Motor neuron (in vitro differentiated cells): ENCODE measurements at regions not wholly inside any gene's neighbourhood (a gene's known extent, or its start where the extent isn't known, plus 50 kb on each side); places are given as distances from the start of the nearest gene placed in this dataset.

Source experiments
- ATAC-seq, 8 experiments: fragments of 200-7000 bp; cut with Tn5 transposase; replicated peaks in 6 of 8; 2 replicates each; pipeline ENCODE4 v1.8.0; 2021; ENCODE audit warnings: mild to moderate bottlenecking in 8 of 8, moderate library complexity in 8 of 8
- H3K27ac ChIP-seq, 2 donors: fragments of 250-450 bp; sonication (Bioruptor Pico); 2 replicates each; pipeline ENCODE4 v1.9.0; 2021; ENCODE audit warnings: antibody characterized with exemption in 2 of 2, mild to moderate bottlenecking in 2 of 2, moderate library complexity in 1 of 2
- H3K4me1 ChIP-seq, 2 donors: fragments of 250-450 bp; sonication (Bioruptor Pico); replicated peaks in 1 of 2; 2 replicates each; pipeline ENCODE4 v1.6.1; 2021; ENCODE audit warnings: antibody characterized with exemption in 2 of 2, mild to moderate bottlenecking in 2 of 2, moderate library complexity in 1 of 2
- H3K4me3 ChIP-seq, 5 donors: fragments of 250-450 bp; sonication (Bioruptor Pico); 2 replicates each; pipeline ENCODE4 v1.9.0; 2021; ENCODE audit warnings: antibody characterized with exemption in 5 of 5, mild to moderate bottlenecking in 5 of 5, moderate library complexity in 4 of 5
- whole genome bisulfite sequencing, 10 experiments: fragments of 450-650 bp; shearing (Covaris generic); methylation state at CpG; one replicate each; pipeline ENCODE4 v1.0.0; 2022; 5-methylcytosine and 5-hydroxymethylcytosine counted together
- in situ Hi-C, 9 experiments: fragments of 400-800 bp; cut with MboI; loops; one replicate each; pipeline ENCODE4 v1.15.0; 2021; ENCODE audit warnings: low sequenced_read_pairs in 9 of 9, low pct_unique_long_range_greater_than_20kb in 2 of 9; ENCODE audit not compliant: unreplicated experiment in 9 of 9

- peaks cover 0 to 4% of the 10 kb centered on the region in 2 donors for H3K4me1 ChIP-seq
- H3K4me3 ChIP-seq, result no peak overlapping the region
- no peak overlapping the region for H3K27ac ChIP-seq
- ATAC-seq, result no peak
- in situ Hi-C loops, result no loop called here
Observed at GRCh38 chr4:138410266-138410665, 168.1 kb upstream of the SLC7A11 start.

- no peak for ATAC-seq
- Histone ChIP-seq H3K4me1 (peaks cover 0 to 4% of the 10 kb centered on the region in 2 donors), H3K4me3 (no peak overlapping the region), H3K27ac (no peak overlapping the region)
- WGBS, 10 experiments, result 33 to 100% (median 84%) methylated on average over 1 to 3 of the region's 3 CpGs; no CpG with 5 or more reads in 2 of the 10 experiments
- in situ Hi-C loops, result no loop called here
Observed at GRCh38 chr4:138409670-138410069, 167.5 kb upstream of the SLC7A11 start.

- Histone ChIP-seq H3K4me3 (no peak overlapping the region), H3K27ac (no peak overlapping the region), H3K4me1 (peaks cover 0 to 4% of the 10 kb centered on the region in 2 donors)
- WGBS, 10 experiments, result 28 to 100% (median 74%) methylated on average over 1 to 2 of the region's 2 CpGs
- ATAC-seq, result no peak
- in situ Hi-C loops, result no loop called here
Observed at GRCh38 chr4:138408758-138409157, 166.6 kb upstream of the SLC7A11 start.

- in situ Hi-C loops, result no loop called here
- Histone ChIP-seq H3K4me1 (peaks cover 0 to 4% of the 10 kb centered on the region in 2 donors), H3K4me3 (no peak overlapping the region), H3K27ac (no peak overlapping the region)
- ATAC-seq, result no peak
- 0 to 100% (median 80%) methylated on average over 1 to 3 of the region's 3 CpGs; no CpG with 5 or more reads in 2 of the 10 experiments for WGBS, 10 experiments
Observed at GRCh38 chr4:138407329-138407728, 165.2 kb upstream of the SLC7A11 start.

- Histone ChIP-seq H3K27ac (no peak overlapping the region), H3K4me3 (no peak overlapping the region), H3K4me1 (peaks cover 0 to 4% of the 10 kb centered on the region in 2 donors)
- 0 to 29% (median 16%) methylated on average over 1 of the region's 1 CpG; no CpG with 5 or more reads in 4 of the 10 experiments for WGBS, 10 experiments
- in situ Hi-C loops, result no loop called here
- no peak for ATAC-seq
Observed at GRCh38 chr4:138406876-138407275, 164.7 kb upstream of the SLC7A11 start.

GRCh38 chr4:138405934-138406567 is 163.9 kb upstream of the SLC7A11 start:
- Histone ChIP-seq H3K4me3 (no peak overlapping the region), H3K4me1 (peaks cover 0 to 4% of the 10 kb centered on the region in 2 donors), H3K27ac (no peak overlapping the region)
- ATAC-seq, result no peak
- in situ Hi-C loops, result no loop called here
- 0 to 100% (median 63%) methylated on average over 1 of the region's 1 CpG; no CpG with 5 or more reads in 1 of the 10 experiments for WGBS, 10 experiments

GRCh38 chr4:138405466-138405891 is 163.3 kb upstream of the SLC7A11 start:
- no peak for ATAC-seq
- Histone ChIP-seq H3K4me1 (peaks cover 4% of the 10 kb centered on the region in 2 donors), H3K27ac (no peak overlapping the region), H3K4me3 (no peak overlapping the region)
- in situ Hi-C loops, result no loop called here

GRCh38 chr4:138404801-138405200 is 162.7 kb upstream of the SLC7A11 start:
- 80 to 100% (median 94%) methylated on average over 1 of the region's 1 CpG; no CpG with 5 or more reads in 2 of the 10 experiments for WGBS, 10 experiments

GRCh38 chr4:138404251-138404650 is 162.1 kb upstream of the SLC7A11 start:
- H3K4me1 ChIP-seq, result peaks cover 4% of the 10 kb centered on the region in 2 donors
- no peak for ATAC-seq
- no peak overlapping the region for H3K27ac ChIP-seq
- no peak overlapping the region for H3K4me3 ChIP-seq
- in situ Hi-C loops, result no loop called here

More at GRCh38 chr4:138404801-138405200, 162.7 kb upstream of the SLC7A11 start:
- Histone ChIP-seq H3K27ac (no peak overlapping the region), H3K4me1 (peaks cover 4% of the 10 kb centered on the region in 2 donors), H3K4me3 (no peak overlapping the region)
- ATAC-seq, result no peak
- in situ Hi-C loops, result no loop called here

- WGBS, 10 experiments, result 0 to 100% (median 55%) methylated on average over 1 to 3 of the region's 3 CpGs; no CpG with 5 or more reads in 3 of the 10 experiments
- in situ Hi-C loops, result no loop called here
- ATAC-seq, result peak in 2 of 8 experiments; percentile 45 to 65
- H3K27ac ChIP-seq, result no peak overlapping the region
- peaks cover 0 to 4% of the 10 kb centered on the region in 2 donors for H3K4me1 ChIP-seq
- H3K4me3 ChIP-seq, result no peak overlapping the region
Observed at GRCh38 chr4:138401334-138401733, 159.2 kb upstream of the SLC7A11 start.

GRCh38 chr4:138400543-138400942 is 158.4 kb upstream of the SLC7A11 start:
- ATAC-seq, result no peak
- in situ Hi-C loops, result no loop called here
- H3K4me1 ChIP-seq, result peaks cover 0 to 4% of the 10 kb centered on the region in 2 donors
- no peak overlapping the region for H3K27ac ChIP-seq
- no peak overlapping the region for H3K4me3 ChIP-seq
- WGBS, 10 experiments, result 0 to 100% (median 60%) methylated on average over 1 to 4 of the region's 4 CpGs; no CpG with 5 or more reads in 3 of the 10 experiments

GRCh38 chr4:138400066-138400465 is 157.9 kb upstream of the SLC7A11 start:
- Histone ChIP-seq H3K4me1 (peaks cover 0 to 4% of the 10 kb centered on the region in 2 donors), H3K27ac (no peak overlapping the region), H3K4me3 (no peak overlapping the region)
- ATAC-seq, result no peak
- in situ Hi-C loops, result no loop called here

GRCh38 chr4:138399081-138399480 is 156.9 kb upstream of the SLC7A11 start:
- Histone ChIP-seq H3K4me1 (peaks cover 0 to 4% of the 10 kb centered on the region in 2 donors), H3K4me3 (no peak overlapping the region), H3K27ac (no peak overlapping the region)
- in situ Hi-C loops, result no loop called here
- ATAC-seq, result no peak

- Histone ChIP-seq H3K4me3 (no peak overlapping the region), H3K27ac (no peak overlapping the region), H3K4me1 (peaks cover 0 to 4% of the 10 kb centered on the region in 2 donors)
- in situ Hi-C loops, result no loop called here
- peak in 1 of 8 experiments; percentile 81 for ATAC-seq
Observed at GRCh38 chr4:138398322-138398721, 156.2 kb upstream of the SLC7A11 start.
